Fibroblast of skin of right biceps (primary cell): ENCODE measurements at regions not wholly inside any gene's neighbourhood (a gene's known extent, or its start where the extent isn't known, plus 50 kb on each side); places are given as distances from the start of the nearest gene placed in this dataset.
A peak's percentile ranks its signal among the peaks of the same experiment; 100 is the strongest.

Experiments used
- DNase-seq: peaks from one replicate; pipeline ENCODE4 v3.0.0-alpha.2; 2013

- DNase-seq = no peak
These were observed 174.0 kb downstream of the THBS2 start for GRCh38 chr6:169079650-169080049.

- DNase-seq = no peak
These were observed 175.1 kb downstream of the THBS2 start for GRCh38 chr6:169078399-169079145.

- peak; percentile 17 for DNase-seq
These were observed 177.6 kb downstream of the THBS2 start for GRCh38 chr6:169075915-169076654.

- DNase-seq = peak; percentile 75
These were observed 178.3 kb downstream of the THBS2 start for GRCh38 chr6:169075211-169075914.

- DNase-seq = no peak
These were observed 179.1 kb downstream of the THBS2 start for GRCh38 chr6:169074526-169074925.

GRCh38 chr6:169073311-169073710 is 180.3 kb downstream of the THBS2 start:
- DNase-seq = peak; percentile 84

- DNase-seq = no peak
These were observed 181.3 kb downstream of the THBS2 start for GRCh38 chr6:169072127-169073042.

- DNase-seq = no peak
These were observed 182.3 kb downstream of the THBS2 start for GRCh38 chr6:169071394-169071793.

GRCh38 chr6:169070506-169071176 is 183.0 kb downstream of the THBS2 start:
- DNase-seq = peak; percentile 97

GRCh38 chr6:169069356-169069755 is 184.3 kb downstream of the THBS2 start:
- no peak for DNase-seq

GRCh38 chr6:169064194-169064593 is 189.5 kb downstream of the THBS2 start:
- DNase-seq = no peak

- DNase-seq = no peak
These were observed 191.4 kb downstream of the THBS2 start for GRCh38 chr6:169062272-169062671.

GRCh38 chr6:169058634-169059033 is 195.0 kb downstream of the THBS2 start:
- DNase-seq = no peak

- DNase-seq = no peak
These were observed 201.2 kb downstream of the THBS2 start for GRCh38 chr6:169052462-169052861.

GRCh38 chr6:169051371-169051770 is 202.3 kb downstream of the THBS2 start:
- DNase-seq = no peak

GRCh38 chr6:169048865-169049205 is 204.8 kb downstream of the THBS2 start:
- no peak for DNase-seq

GRCh38 chr6:169048185-169048864 is 205.3 kb downstream of the THBS2 start:
- no peak for DNase-seq

- DNase-seq = no peak
These were observed 206.3 kb downstream of the THBS2 start for GRCh38 chr6:169047345-169047744.

GRCh38 chr6:169046483-169047192 is 207.0 kb downstream of the THBS2 start:
- DNase-seq = peak; percentile 83

- DNase-seq = peak; percentile 16
These were observed 207.6 kb downstream of the THBS2 start for GRCh38 chr6:169046021-169046420.

GRCh38 chr6:169045486-169045885 is 208.2 kb downstream of the THBS2 start:
- DNase-seq = no peak
